ENCODE measurements at regions not wholly inside any gene's neighbourhood (a gene's known extent, or its start where the extent isn't known, plus 50 kb on each side); places are given as distances from the start of the nearest gene placed in this dataset.

- TF ChIP-seq CTCF (conservative IDR thresholded peaks at IDR 0.05; ENCODE audit: low read depth, low read length) (no peak), EZH2 (IDR thresholded peaks at IDR 0.05; ENCODE audit: borderline replicate concordance, low read depth, low read length, poor library complexity, severe bottlenecking) (no peak)
These were observed 310.8 kb downstream of the GALR1 start for GRCh38 chr18:77560341-77560992.
